SK-N-SH treated with all-trans-retinoic acid at 6 μM for 48 hours (cell line): ENCODE measurements at regions not wholly inside any gene's neighbourhood (a gene's known extent, or its start where the extent isn't known, plus 50 kb on each side); places are given as distances from the start of the nearest gene placed in this dataset.

Source experiments
- ATAC-seq: fragments of 200-7000 bp; cut with Tn5 transposase; 3 replicates; pipeline ENCODE4 v1.9.1; 2020; ENCODE audit warnings: mild to moderate bottlenecking, moderate library complexity
- ARNTL ChIP-seq: fragments of 450-650 bp; formaldehyde crosslinking; IDR thresholded peaks from 2 replicates; pipeline ENCODE4 v1.5.0; 2020; ENCODE audit warnings: low read depth, mild to moderate bottlenecking, moderate library complexity, borderline replicate concordance
- CREB5 ChIP-seq: fragments of 250-450 bp; sonication (Bioruptor Pico); IDR thresholded peaks from 2 replicates; pipeline ENCODE4 v1.5.1; 2020; ENCODE audit warnings: low read depth, mild to moderate bottlenecking, moderate library complexity
- CSDC2 ChIP-seq: fragments of 250-450 bp; sonication (Bioruptor Pico); IDR thresholded peaks from 2 replicates; pipeline ENCODE4 v1.5.0; 2020; ENCODE audit warnings: mild to moderate bottlenecking, moderate library complexity
- ISL1 ChIP-seq: fragments of 250-450 bp; sonication (Bioruptor Pico); IDR thresholded peaks from 2 replicates; pipeline ENCODE4 v2.1.2; 2022; ENCODE audit warnings: mild to moderate bottlenecking, moderate library complexity
- OSR1 ChIP-seq: fragments of 250-450 bp; sonication (Bioruptor Pico); IDR thresholded peaks from 2 replicates; pipeline ENCODE4 v1.8.0; 2022; ENCODE audit warnings: moderate library complexity, mild to moderate bottlenecking, inconsistent platforms
- PATZ1 ChIP-seq: fragments of 250-450 bp; sonication (Bioruptor Pico); IDR thresholded peaks from 2 replicates; pipeline ENCODE4 v1.8.0; 2020; ENCODE audit warnings: mild to moderate bottlenecking, moderate library complexity, borderline replicate concordance
- POU6F1 ChIP-seq: fragments of 250-450 bp; sonication (Bioruptor Pico); IDR thresholded peaks from 2 replicates; pipeline ENCODE4 v1.8.0; 2021; ENCODE audit warnings: low read depth, mild to moderate bottlenecking, moderate library complexity, borderline replicate concordance
- RARB ChIP-seq: fragments of 250-450 bp; sonication (Bioruptor Pico); IDR thresholded peaks from 2 replicates; pipeline ENCODE4 v1.8.0; 2021; ENCODE audit warnings: mild to moderate bottlenecking, moderate library complexity
- SNAI2 ChIP-seq: fragments of 250-450 bp; sonication (Bioruptor Pico); IDR thresholded peaks from 2 replicates; pipeline ENCODE4 v1.5.0; 2020; ENCODE audit warnings: mild to moderate bottlenecking, moderate library complexity
- TCF4 ChIP-seq: fragments of 250-450 bp; sonication (Bioruptor Pico); IDR thresholded peaks from 2 replicates; pipeline ENCODE4 v1.8.0; 2021; ENCODE audit warnings: mild to moderate bottlenecking, moderate library complexity, borderline replicate concordance
- TOX ChIP-seq: fragments of 250-450 bp; sonication (Bioruptor Pico); IDR thresholded peaks from 2 replicates; pipeline ENCODE4 v1.8.0; 2021; ENCODE audit warnings: mild to moderate bottlenecking, moderate library complexity, borderline replicate concordance
- TSHZ2 ChIP-seq: fragments of 250-450 bp; sonication (Bioruptor Pico); IDR thresholded peaks from 2 replicates; pipeline ENCODE4 v1.5.0; 2020; ENCODE audit warnings: mild to moderate bottlenecking, moderate library complexity
- ZC3H10 ChIP-seq: fragments of 250-450 bp; sonication (Bioruptor Pico); IDR thresholded peaks from 2 replicates; pipeline ENCODE4 v1.5.1; 2021; ENCODE audit warnings: mild to moderate bottlenecking, moderate library complexity
- ZFP30 ChIP-seq: fragments of 450-650 bp; formaldehyde crosslinking; IDR thresholded peaks from 2 replicates; pipeline ENCODE4 v1.5.0; 2022; ENCODE audit warnings: mild to moderate bottlenecking, moderate library complexity
- ZNF70 ChIP-seq: fragments of 450-650 bp; formaldehyde crosslinking; IDR thresholded peaks from 2 replicates; pipeline ENCODE4 v1.5.0; 2020; ENCODE audit warnings: mild to moderate bottlenecking, moderate library complexity
- ZNF8 ChIP-seq: fragments of 450-650 bp; formaldehyde crosslinking; IDR thresholded peaks from 2 replicates; pipeline ENCODE4 v1.5.0; 2020; ENCODE audit warnings: mild to moderate bottlenecking, moderate library complexity
- TF ChIP-seq, protein P1 (sequence below): fragments of 250-450 bp; sonication (Bioruptor Pico); IDR thresholded peaks from 2 replicates; pipeline ENCODE4 v1.5.1; 2021; ENCODE audit warnings: mild to moderate bottlenecking, moderate library complexity

- peak; percentile 49; the same call in 2 of the 3 replicates for ATAC-seq
- TF ChIP-seq POU6F1 (CRISPR knock-in tag), result no peak
- no peak for TF ChIP-seq TOX (CRISPR knock-in tag)
- TF ChIP-seq SNAI2 (CRISPR knock-in tag), result no peak
- no peak for TF ChIP-seq ZNF70 (CRISPR knock-in tag)
- no peak for TF ChIP-seq PATZ1 (CRISPR knock-in tag)
- no peak for TF ChIP-seq TSHZ2 (CRISPR knock-in tag)
- TF ChIP-seq RARB, result no peak
- TF ChIP-seq TCF4 (CRISPR knock-in tag), result no peak
- TF ChIP-seq, all 23 proteins: peak for 0
Measured at GRCh38 chr2:7609974-7610373, 692.8 kb downstream of the RNF144A start.

DNA sequence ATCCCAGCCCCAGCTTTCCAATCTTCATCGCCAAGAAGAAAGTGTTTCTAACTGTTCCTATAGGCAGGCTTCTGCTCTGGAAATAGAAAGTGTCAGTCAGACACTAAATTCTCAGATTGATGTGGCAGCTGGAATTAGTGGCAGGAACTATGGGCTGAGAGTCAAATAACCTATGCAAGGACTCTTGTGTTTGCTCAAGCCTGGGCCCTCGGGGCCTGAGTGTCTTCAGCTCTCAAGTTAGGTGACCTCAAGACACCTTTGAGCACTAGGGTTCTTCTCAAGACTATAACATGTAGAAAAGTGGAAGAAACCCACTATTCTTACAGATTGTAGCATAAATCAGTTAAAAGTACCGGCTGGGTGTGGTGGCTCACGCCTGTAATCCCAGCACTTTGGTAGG lies 694.5 kb downstream of the RNF144A start:
- ATAC-seq, result no peak
- no peak for TF ChIP-seq POU6F1 (CRISPR knock-in tag)
- no peak for TF ChIP-seq PATZ1 (CRISPR knock-in tag)
- no peak for TF ChIP-seq TCF4 (CRISPR knock-in tag)
- TF ChIP-seq RARB, result no peak
- no peak for TF ChIP-seq CSDC2 (CRISPR knock-in tag)
- TF ChIP-seq ZFP30, result no peak
- no peak for TF ChIP-seq SNAI2 (CRISPR knock-in tag)
- no peak for TF ChIP-seq ARNTL (CRISPR knock-in tag)

DNA sequence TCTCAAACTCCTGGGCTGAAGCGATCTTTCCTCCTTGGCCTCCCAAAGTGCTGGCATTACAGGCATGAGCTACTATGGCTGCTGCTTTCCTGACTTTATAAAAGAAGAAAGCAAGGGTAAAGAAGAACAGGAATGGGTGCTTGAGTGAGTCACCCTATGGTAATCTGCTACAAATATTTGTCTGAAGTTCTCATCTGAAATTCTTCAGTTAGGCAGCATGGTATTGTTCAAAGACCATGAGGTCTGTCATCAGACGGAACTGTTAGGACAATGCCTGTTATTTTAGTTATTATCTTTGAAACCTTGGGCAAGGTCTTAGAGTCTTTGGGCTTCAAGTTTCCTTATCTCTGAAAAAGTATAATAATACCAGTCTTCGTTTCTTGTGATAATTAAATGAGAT lies 695.8 kb downstream of the RNF144A start:
- TF ChIP-seq ISL1 (peak; percentile 30; the same call in 1 of the 2 replicates), CSDC2 (CRISPR knock-in tag) (no peak), SNAI2 (CRISPR knock-in tag) (no peak)
- peak; percentile 61; the same call in 2 of the 3 replicates for ATAC-seq

- no peak for TF ChIP-seq CSDC2 (CRISPR knock-in tag)
- TF ChIP-seq OSR1, result no peak
- no peak for ATAC-seq
Measured at GRCh38 chr2:7613831-7614230, 696.6 kb downstream of the RNF144A start.

GRCh38 chr2:7618031-7618430 lies 700.8 kb downstream of the RNF144A start:
- TF ChIP-seq ZFP30 (no peak), CREB5 (CRISPR knock-in tag) (no peak), ARNTL (CRISPR knock-in tag) (no peak), ZNF70 (CRISPR knock-in tag) (no peak), ISL1 (no peak), ZNF8 (CRISPR knock-in tag) (no peak), ZC3H10 (CRISPR knock-in tag) (no peak)
- TF ChIP-seq, protein P1, sequence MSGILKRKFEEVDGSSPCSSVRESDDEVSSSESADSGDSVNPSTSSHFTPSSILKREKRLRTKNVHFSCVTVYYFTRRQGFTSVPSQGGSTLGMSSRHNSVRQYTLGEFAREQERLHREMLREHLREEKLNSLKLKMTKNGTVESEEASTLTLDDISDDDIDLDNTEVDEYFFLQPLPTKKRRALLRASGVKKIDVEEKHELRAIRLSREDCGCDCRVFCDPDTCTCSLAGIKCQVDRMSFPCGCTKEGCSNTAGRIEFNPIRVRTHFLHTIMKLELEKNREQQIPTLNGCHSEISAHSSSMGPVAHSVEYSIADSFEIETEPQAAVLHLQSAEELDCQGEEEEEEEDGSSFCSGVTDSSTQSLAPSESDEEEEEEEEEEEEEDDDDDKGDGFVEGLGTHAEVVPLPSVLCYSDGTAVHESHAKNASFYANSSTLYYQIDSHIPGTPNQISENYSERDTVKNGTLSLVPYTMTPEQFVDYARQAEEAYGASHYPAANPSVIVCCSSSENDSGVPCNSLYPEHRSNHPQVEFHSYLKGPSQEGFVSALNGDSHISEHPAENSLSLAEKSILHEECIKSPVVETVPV, result no peak
- TF ChIP-seq, all 23 proteins: peak for 0
- ATAC-seq, result no peak
